Neuronal stem cell (in vitro differentiated cells): ENCODE measurements at regions not wholly inside any gene's neighbourhood (a gene's known extent, or its start where the extent isn't known, plus 50 kb on each side); places are given as distances from the start of the nearest gene placed in this dataset.

Source experiments
- DNase-seq: peaks from one replicate; pipeline ENCODE4 v3.0.0-alpha.2; 2013; ENCODE audit warnings: low spot score
- H2AFZ ChIP-seq: one replicate; pipeline ENCODE4 v1.6.1; 2013; ENCODE audit warnings: mild to moderate bottlenecking, low read length, inconsistent platforms
- H2AK5ac ChIP-seq: 2 replicates; pipeline ENCODE4 v1.6.1; 2013; ENCODE audit warnings: low read depth, mild to moderate bottlenecking, inconsistent platforms, low read length, moderate library complexity, mixed read lengths
- H2BK120ac ChIP-seq: 2 replicates; pipeline ENCODE4 v1.6.1; 2013; ENCODE audit warnings: low read depth, mild to moderate bottlenecking, inconsistent platforms, low read length, moderate library complexity, mixed read lengths
- H2BK12ac ChIP-seq: one replicate; pipeline ENCODE4 v1.6.1; 2013; ENCODE audit warnings: low read length, inconsistent platforms
- H2BK15ac ChIP-seq: 2 replicates; pipeline ENCODE4 v1.6.1; 2013; ENCODE audit warnings: mild to moderate bottlenecking, low read length, inconsistent platforms, mixed read lengths
- H2BK5ac ChIP-seq: one replicate; pipeline ENCODE4 v1.6.1; 2013; ENCODE audit warnings: inconsistent platforms, mild to moderate bottlenecking, low read length, moderate library complexity
- H3K14ac ChIP-seq: one replicate; pipeline ENCODE4 v1.6.1; 2013; ENCODE audit warnings: low read length, inconsistent platforms
- H3K18ac ChIP-seq: 2 replicates; pipeline ENCODE4 v1.6.1; 2013; ENCODE audit warnings: low read length, inconsistent platforms
- H3K23ac ChIP-seq: 2 replicates; pipeline ENCODE4 v1.6.1; 2013; ENCODE audit warnings: low read depth, mild to moderate bottlenecking, mixed read lengths, low read length, inconsistent platforms; ENCODE audit not compliant: poor library complexity
- H3K27ac ChIP-seq: replicated peaks from 3 replicates; pipeline ENCODE4 v1.5.1; 2013; ENCODE audit warnings: low read length, inconsistent platforms
- H3K27me3 ChIP-seq, 3 experiments: 2 replicates each; pipeline ENCODE4 v1.6.1; 2013; ENCODE audit warnings: low read length in 3 of 3, mild to moderate bottlenecking in 2 of 3, inconsistent platforms in 1 of 3, low read depth in 1 of 3, mixed read lengths in 1 of 3, moderate library complexity in 1 of 3; ENCODE audit not compliant: control insufficient read depth in 3 of 3, insufficient read depth in 3 of 3
- H3K36me3 ChIP-seq, 2 donors: replicated peaks in 1 of 2; 2 replicates each; pipeline ENCODE4 v1.6.1; 2013; ENCODE audit warnings: low read length in 2 of 2; ENCODE audit not compliant: control insufficient read depth in 2 of 2, insufficient read depth in 2 of 2
- H3K4ac ChIP-seq: 2 replicates; pipeline ENCODE4 v1.6.1; 2013; ENCODE audit warnings: inconsistent platforms, mild to moderate bottlenecking, low read length, moderate library complexity
- H3K4me1 ChIP-seq, 2 donors: 1 replicate in 1 of 2; 2 replicates in 1 of 2; pipeline ENCODE4 v1.6.1; 2013; ENCODE audit warnings: low read length in 2 of 2, low read depth in 1 of 2; ENCODE audit not compliant: control insufficient read depth in 2 of 2, insufficient read depth in 1 of 2
- H3K4me2 ChIP-seq: one replicate; pipeline ENCODE4 v1.6.1; 2013; ENCODE audit warnings: mild to moderate bottlenecking, low read length, inconsistent platforms; ENCODE audit not compliant: insufficient read depth, poor library complexity, severe bottlenecking
- H3K4me3 ChIP-seq, 2 donors: 2 replicates each; pipeline ENCODE4 v1.5.1; 2013; ENCODE audit warnings: low read length in 2 of 2, mild to moderate bottlenecking in 2 of 2, inconsistent platforms in 1 of 2, moderate library complexity in 1 of 2
- H3K79me1 ChIP-seq: one replicate; pipeline ENCODE4 v1.6.1; 2013; ENCODE audit warnings: low read depth, mild to moderate bottlenecking, inconsistent platforms, low read length, moderate library complexity
- H3K9ac ChIP-seq: one replicate; pipeline ENCODE4 v1.6.1; 2013; ENCODE audit warnings: mild to moderate bottlenecking, low read depth, low read length, inconsistent platforms; ENCODE audit not compliant: poor library complexity
- H3K9me3 ChIP-seq, 2 donors: replicated peaks in 1 of 2; 2 replicates each; pipeline versions ENCODE3 to v1.6.1; 2013; ENCODE audit warnings: low read length in 2 of 2, mild to moderate bottlenecking in 2 of 2, inconsistent platforms in 1 of 2, low read depth in 1 of 2, mixed read lengths in 1 of 2, moderate library complexity in 1 of 2; ENCODE audit not compliant: control insufficient read depth in 2 of 2, insufficient read depth in 1 of 2
- H4K8ac ChIP-seq: one replicate; pipeline ENCODE4 v1.6.1; 2013; ENCODE audit warnings: low read depth, mild to moderate bottlenecking, inconsistent platforms, low read length, moderate library complexity
- H4K91ac ChIP-seq: one replicate; pipeline ENCODE4 v1.6.1; 2013; ENCODE audit warnings: low read length, low read depth, mild to moderate bottlenecking, inconsistent platforms; ENCODE audit not compliant: poor library complexity
- WGBS, 2 donors: extraction: QIAGEN DNeasy Blood & Tissue Kit; methylation state at CpG; one replicate each; pipeline ENCODE4 v1.1.7; 2013; ENCODE audit warnings: missing lambda C conversion rate in 2 of 2, mixed read lengths in 1 of 2; ENCODE audit not compliant: insufficient read length in 2 of 2, insufficient replicate concordance in 1 of 2; ENCODE audit errors: extremely low coverage in 2 of 2; 5-methylcytosine and 5-hydroxymethylcytosine counted together

GRCh38 chr10:28985137-28985885 is 303.6 kb upstream of the LYZL1 start:
- Histone ChIP-seq H3K14ac (no peak overlapping the region), H2BK12ac (no peak overlapping the region), H3K18ac (no peak overlapping the region), H2BK5ac (no peak overlapping the region), H2BK120ac (no peak overlapping the region), H2AK5ac (no peak overlapping the region), H3K9ac (no peak overlapping the region), H4K91ac (no peak overlapping the region), H3K27ac (no peak overlapping the region), H2BK15ac (no peak overlapping the region), H2AFZ (no peak overlapping the region), H3K27me3 (no peaks in the 10 kb centered on the region), H3K4me3 (no peak overlapping the region), H3K4me1 (peaks cover 0 to 1% of the 10 kb centered on the region in 2 donors), H3K79me1 (no peaks in the 10 kb centered on the region), H3K23ac (no peak overlapping the region), H3K36me3 (no peaks in the 10 kb centered on the region), H3K4ac (no peak overlapping the region), H4K8ac (no peak overlapping the region), H3K4me2 (no peak overlapping the region), H3K9me3 (no peaks in the 10 kb centered on the region)
- DNase-seq: no peak
- no CpG with 5 or more reads among the region's 8 CpGs for WGBS, 2 donors

GRCh38 chr10:28986117-28986792 is 302.6 kb upstream of the LYZL1 start:
- no peak overlapping the region for H2BK5ac ChIP-seq
- H3K9ac ChIP-seq: no peak overlapping the region
- H3K27ac ChIP-seq: no peak overlapping the region
- H2BK120ac ChIP-seq: no peak overlapping the region
- no peaks in the 10 kb centered on the region for H3K9me3 ChIP-seq
- H4K91ac ChIP-seq: no peak overlapping the region
- no peak overlapping the region for H3K4ac ChIP-seq
- no peak overlapping the region for H3K23ac ChIP-seq
- H3K4me2 ChIP-seq: no peak overlapping the region
- no CpG with 5 or more reads among the region's 11 CpGs for WGBS, 2 donors
- H3K18ac ChIP-seq: peak overlapping the region; percentile 11
- DNase-seq: no peak
- no peak overlapping the region for H4K8ac ChIP-seq
- H3K79me1 ChIP-seq: no peaks in the 10 kb centered on the region
- H3K4me1 ChIP-seq: peaks cover 0 to 1% of the 10 kb centered on the region in 2 donors
- H3K27me3 ChIP-seq: no peaks in the 10 kb centered on the region
- H3K36me3 ChIP-seq: no peaks in the 10 kb centered on the region
- H2AFZ ChIP-seq: no peak overlapping the region
- H2BK12ac ChIP-seq: no peak overlapping the region
- H2BK15ac ChIP-seq: no peak overlapping the region
- no peak overlapping the region for H3K4me3 ChIP-seq
- no peak overlapping the region for H3K14ac ChIP-seq
- H2AK5ac ChIP-seq: no peak overlapping the region

- H4K8ac ChIP-seq: no peak overlapping the region
- no peak overlapping the region for H3K14ac ChIP-seq
- DNase-seq: no peak
- no peak overlapping the region for H2BK5ac ChIP-seq
- peaks cover 0 to 1% of the 10 kb centered on the region in 2 donors for H3K4me1 ChIP-seq
- H3K4ac ChIP-seq: no peak overlapping the region
- H3K36me3 ChIP-seq: no peaks in the 10 kb centered on the region
- H2AK5ac ChIP-seq: no peak overlapping the region
- H4K91ac ChIP-seq: no peak overlapping the region
- H3K23ac ChIP-seq: no peak overlapping the region
- no peak overlapping the region for H2BK12ac ChIP-seq
- H3K18ac ChIP-seq: no peak overlapping the region
- no peak overlapping the region for H3K9ac ChIP-seq
- no peak overlapping the region for H3K4me3 ChIP-seq
- no peaks in the 10 kb centered on the region for H3K9me3 ChIP-seq
- H3K27ac ChIP-seq: no peak overlapping the region
- no peaks in the 10 kb centered on the region for H3K27me3 ChIP-seq
- no CpG with 5 or more reads among the region's 3 CpGs for WGBS, 2 donors
- no peaks in the 10 kb centered on the region for H3K79me1 ChIP-seq
- H2BK120ac ChIP-seq: no peak overlapping the region
- H3K4me2 ChIP-seq: no peak overlapping the region
- no peak overlapping the region for H2AFZ ChIP-seq
- H2BK15ac ChIP-seq: no peak overlapping the region
These were observed 302.0 kb upstream of the LYZL1 start for GRCh38 chr10:28986856-28987255.

GRCh38 chr10:28987555-28988320 is 301.1 kb upstream of the LYZL1 start:
- H3K4ac ChIP-seq: no peak overlapping the region
- no peak overlapping the region for H2BK15ac ChIP-seq
- H3K9ac ChIP-seq: no peak overlapping the region
- no peak overlapping the region for H3K27ac ChIP-seq
- H3K4me2 ChIP-seq: no peak overlapping the region
- H3K79me1 ChIP-seq: no peaks in the 10 kb centered on the region
- no peaks in the 10 kb centered on the region for H3K9me3 ChIP-seq
- no peak overlapping the region for H2AK5ac ChIP-seq
- no peak overlapping the region for H2BK120ac ChIP-seq
- H2BK12ac ChIP-seq: no peak overlapping the region
- H4K91ac ChIP-seq: no peak overlapping the region
- no CpG with 5 or more reads among the region's 14 CpGs for WGBS, 2 donors
- no peak for DNase-seq
- peaks cover 0 to 1% of the 10 kb centered on the region in 2 donors for H3K4me1 ChIP-seq
- H3K14ac ChIP-seq: no peak overlapping the region
- no peaks in the 10 kb centered on the region for H3K27me3 ChIP-seq
- H2BK5ac ChIP-seq: no peak overlapping the region
- no peaks in the 10 kb centered on the region for H3K36me3 ChIP-seq
- no peak overlapping the region for H2AFZ ChIP-seq
- no peak overlapping the region for H3K4me3 ChIP-seq
- no peak overlapping the region for H3K23ac ChIP-seq
- no peak overlapping the region for H4K8ac ChIP-seq
- no peak overlapping the region for H3K18ac ChIP-seq
